ENCODE measurements at regions not wholly inside any gene's neighbourhood (a gene's known extent, or its start where the extent isn't known, plus 50 kb on each side); places are given as distances from the start of the nearest gene placed in this dataset.

DNA sequence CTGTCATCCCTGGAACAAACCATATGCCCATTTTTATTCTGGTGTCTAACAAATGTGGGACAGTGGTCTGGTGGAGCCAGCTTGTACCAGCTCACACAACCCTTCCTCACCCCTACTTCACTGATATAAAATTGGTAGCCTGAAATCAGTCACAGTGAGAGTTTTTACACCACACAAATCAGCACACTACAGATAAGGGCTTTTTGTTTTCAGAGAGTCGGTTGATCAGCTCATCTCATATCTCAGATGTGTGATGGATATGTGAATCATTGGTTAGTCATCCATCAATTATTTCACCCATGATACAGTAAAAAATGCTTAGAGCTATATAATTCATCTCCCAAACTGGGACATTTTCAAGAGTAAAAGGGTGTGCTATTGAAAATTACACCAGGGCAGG, 529.2 kb downstream of the EBF1 start:
- TF ChIP-seq, protein P1, sequence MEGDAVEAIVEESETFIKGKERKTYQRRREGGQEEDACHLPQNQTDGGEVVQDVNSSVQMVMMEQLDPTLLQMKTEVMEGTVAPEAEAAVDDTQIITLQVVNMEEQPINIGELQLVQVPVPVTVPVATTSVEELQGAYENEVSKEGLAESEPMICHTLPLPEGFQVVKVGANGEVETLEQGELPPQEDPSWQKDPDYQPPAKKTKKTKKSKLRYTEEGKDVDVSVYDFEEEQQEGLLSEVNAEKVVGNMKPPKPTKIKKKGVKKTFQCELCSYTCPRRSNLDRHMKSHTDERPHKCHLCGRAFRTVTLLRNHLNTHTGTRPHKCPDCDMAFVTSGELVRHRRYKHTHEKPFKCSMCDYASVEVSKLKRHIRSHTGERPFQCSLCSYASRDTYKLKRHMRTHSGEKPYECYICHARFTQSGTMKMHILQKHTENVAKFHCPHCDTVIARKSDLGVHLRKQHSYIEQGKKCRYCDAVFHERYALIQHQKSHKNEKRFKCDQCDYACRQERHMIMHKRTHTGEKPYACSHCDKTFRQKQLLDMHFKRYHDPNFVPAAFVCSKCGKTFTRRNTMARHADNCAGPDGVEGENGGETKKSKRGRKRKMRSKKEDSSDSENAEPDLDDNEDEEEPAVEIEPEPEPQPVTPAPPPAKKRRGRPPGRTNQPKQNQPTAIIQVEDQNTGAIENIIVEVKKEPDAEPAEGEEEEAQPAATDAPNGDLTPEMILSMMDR (IDR thresholded peaks at IDR 0.05): no peak
- TF ChIP-seq EP300 (IDR thresholded peaks at IDR 0.05) (no peak), POLR2A (IDR thresholded peaks at IDR 0.05) (no peak)
